GM23338 (cell line): ENCODE measurements at regions not wholly inside any gene's neighbourhood (a gene's known extent, or its start where the extent isn't known, plus 50 kb on each side); places are given as distances from the start of the nearest gene placed in this dataset.

Source experiments
- ATAC-seq: fragments of 200-7000 bp; cut with Tn5 transposase; 3 replicates; pipeline ENCODE4 v1.9.1; 2020
- DNase-seq: peaks from one replicate; pipeline ENCODE4 v3.0.0-alpha.2; 2015; ENCODE audit warnings: low spot score
- H2AFZ ChIP-seq: fragments of 200-600 bp; sonication (generic); 2 replicates; pipeline ENCODE4 v1.8.0; 2016; ENCODE audit warnings: antibody characterized with exemption, mild to moderate bottlenecking, moderate library complexity
- H3F3A ChIP-seq: fragments of 200-600 bp; sonication (generic); replicated peaks from 2 replicates; pipeline ENCODE4 v1.8.0; 2017; ENCODE audit warnings: antibody characterized with exemption, mixed run types, low read depth
- H3K27ac ChIP-seq: fragments of 200-600 bp; sonication (generic); 2 replicates; pipeline ENCODE4 v1.6.1; 2016; ENCODE audit warnings: low read depth
- H3K27me3 ChIP-seq: fragments of 200-600 bp; sonication (generic); 2 replicates; pipeline ENCODE4 v1.8.0; 2016; ENCODE audit warnings: mild to moderate bottlenecking, mixed run types, moderate library complexity; ENCODE audit not compliant: insufficient read depth
- H3K36me3 ChIP-seq: fragments of 200-600 bp; sonication (generic); 2 replicates; pipeline ENCODE4 v1.8.0; 2016; ENCODE audit warnings: mild to moderate bottlenecking; ENCODE audit not compliant: insufficient read depth
- H3K4me1 ChIP-seq: fragments of 200-600 bp; sonication (generic); 2 replicates; pipeline ENCODE4 v1.8.0; 2016; ENCODE audit warnings: mild to moderate bottlenecking, moderate library complexity; ENCODE audit not compliant: insufficient read depth
- H3K4me2 ChIP-seq: fragments of 200-600 bp; sonication (generic); 2 replicates; pipeline ENCODE4 v1.7.1; 2017; ENCODE audit warnings: mixed run types
- H3K4me3 ChIP-seq: fragments of 200-600 bp; sonication (generic); 2 replicates; pipeline ENCODE4 v1.6.1; 2016; ENCODE audit warnings: mixed run types
- H3K79me2 ChIP-seq: fragments of 200-600 bp; sonication (generic); replicated peaks from 2 replicates; pipeline ENCODE4 v1.8.0; 2017; ENCODE audit warnings: mild to moderate bottlenecking; ENCODE audit not compliant: insufficient read depth
- H3K9me2 ChIP-seq: fragments of 200-600 bp; sonication (generic); 2 replicates; pipeline ENCODE4 v1.8.0; 2017; ENCODE audit not compliant: insufficient read depth
- H4K20me1 ChIP-seq: fragments of 200-600 bp; sonication (generic); replicated peaks from 2 replicates; pipeline ENCODE4 v1.8.0; 2017; ENCODE audit warnings: mild to moderate bottlenecking; ENCODE audit not compliant: insufficient read depth
- H3K27ac Mint-ChIP-seq: 2 replicates; pipeline ENCODE4 v1.8.0; 2020; ENCODE audit warnings: inconsistent platforms, mild to moderate bottlenecking, moderate library complexity, mixed read lengths
- H3K27me3 Mint-ChIP-seq: 3 replicates; pipeline ENCODE4 v1.8.0; 2022; ENCODE audit warnings: low read depth, mild to moderate bottlenecking, moderate library complexity, mixed read lengths, inconsistent platforms; ENCODE audit not compliant: insufficient read depth, poor library complexity
- H3K36me3 Mint-ChIP-seq: 3 replicates; pipeline ENCODE4 v1.8.0; 2021; ENCODE audit warnings: low read depth, mild to moderate bottlenecking, inconsistent platforms, moderate library complexity, mixed read lengths
- H3K4me1 Mint-ChIP-seq: 3 replicates; pipeline ENCODE4 v1.8.0; 2020; ENCODE audit warnings: mild to moderate bottlenecking, inconsistent platforms, mixed read lengths
- H3K4me3 Mint-ChIP-seq: 3 replicates; pipeline ENCODE4 v1.8.0; 2021; ENCODE audit warnings: moderate library complexity, mild to moderate bottlenecking, inconsistent platforms, mixed read lengths
- H3K9me3 Mint-ChIP-seq: 3 replicates; pipeline ENCODE4 v1.8.0; 2020; ENCODE audit warnings: moderate library complexity, mild to moderate bottlenecking, inconsistent platforms, mixed read lengths
- CTCF ChIP-seq, 2 experiments: fragments of 200-600 bp in 1 of 2; sonication (generic) in 1 of 2; conservative IDR thresholded peaks; 2 replicates each; pipeline versions ENCODE4 v1.5.1 to v1.6.1; 2016 to 2017; ENCODE audit warnings: antibody characterized with exemption in 2 of 2, low read depth in 2 of 2, mild to moderate bottlenecking in 2 of 2, moderate library complexity in 1 of 2
- ETS1 ChIP-seq: IDR thresholded peaks from 2 replicates; pipeline ENCODE4 v1.6.1; 2016; ENCODE audit warnings: antibody characterized with exemption
- EZH2 ChIP-seq: fragments of 200-600 bp; sonication (generic); IDR thresholded peaks from one replicate; pipeline ENCODE4 v1.8.0; 2017; ENCODE audit warnings: antibody characterized with exemption, mild to moderate bottlenecking, low read depth; ENCODE audit not compliant: unreplicated experiment
- EZH2phosphoT487 ChIP-seq: fragments of 200-600 bp; sonication (generic); IDR thresholded peaks from one replicate; pipeline ENCODE4 v1.8.1; 2018; ENCODE audit warnings: antibody characterized with exemption; ENCODE audit not compliant: unreplicated experiment
- NANOG ChIP-seq: IDR thresholded peaks from 2 replicates; pipeline ENCODE4 v1.6.1; 2016; ENCODE audit warnings: antibody characterized with exemption, borderline replicate concordance
- POLR2AphosphoS5 ChIP-seq: IDR thresholded peaks from 2 replicates; pipeline ENCODE4 v1.6.1; 2016; ENCODE audit warnings: antibody characterized with exemption, low read depth
- STAT1 ChIP-seq: IDR thresholded peaks from one replicate; pipeline ENCODE4 v1.6.1; 2016; ENCODE audit warnings: antibody characterized with exemption; ENCODE audit not compliant: unreplicated experiment
- ZNF114 ChIP-seq: fragments of 250-450 bp; sonication (Bioruptor Pico); IDR thresholded peaks from 2 replicates; pipeline ENCODE4 v1.5.0; 2020; ENCODE audit warnings: mild to moderate bottlenecking, moderate library complexity
- ZNF462 ChIP-seq: fragments of 250-450 bp; sonication (Bioruptor Pico); IDR thresholded peaks from 2 replicates; pipeline ENCODE4 v1.5.0; 2020; ENCODE audit warnings: mild to moderate bottlenecking, moderate library complexity

DNA sequence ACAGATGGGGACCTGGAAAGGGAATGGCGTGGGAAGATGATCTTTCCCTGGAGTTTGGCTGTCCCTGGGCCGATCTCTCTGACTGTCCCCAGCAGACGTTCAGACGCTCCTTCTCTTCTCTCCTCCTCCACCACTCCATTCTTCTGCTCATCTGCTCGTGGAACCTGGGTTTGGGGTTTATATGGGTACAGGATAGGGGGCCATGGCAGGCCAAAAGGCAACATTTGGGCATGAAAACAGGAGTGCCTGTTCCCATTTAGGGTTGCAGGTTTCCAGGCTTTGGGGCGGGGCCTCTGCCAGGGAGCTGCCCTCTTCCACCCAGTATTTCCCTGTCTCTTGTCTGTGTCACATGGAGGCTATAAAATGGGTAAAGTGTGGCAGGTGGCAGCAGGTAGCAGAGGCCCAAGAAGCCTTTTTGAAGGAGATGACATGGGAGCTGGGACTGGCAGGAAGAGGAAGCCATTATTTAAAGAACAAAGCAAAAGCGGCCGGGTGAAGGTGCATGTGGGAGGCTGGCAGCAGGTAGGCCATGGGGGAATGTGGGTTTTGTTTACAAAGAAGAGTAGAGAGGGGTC, 203.7 kb downstream of the BMP7 start (continued):
- TF ChIP-seq ZNF462 (no peak), EZH2phosphoT487 (no peak), ZNF114 (CRISPR knock-in tag) (no peak)

- no peak overlapping the region for H2AFZ ChIP-seq
- H3K4me3 ChIP-seq: no peak overlapping the region
- H3F3A ChIP-seq: no peaks in the 10 kb centered on the region
- H3K27ac ChIP-seq: no peak overlapping the region
- Mint-ChIP-seq H3K27ac (no peak overlapping the region), H3K36me3 (no peaks in the 10 kb centered on the region), H3K9me3 (no peaks in the 10 kb centered on the region), H3K4me3 (no peak overlapping the region), H3K4me1 (peaks cover 14% of the 10 kb centered on the region), H3K27me3 (peaks cover 12% of the 10 kb centered on the region)
- no peak overlapping the region for H3K4me2 ChIP-seq
- H3K27me3 ChIP-seq: no peaks in the 10 kb centered on the region
- H4K20me1 ChIP-seq: no peaks in the 10 kb centered on the region
- no peak for ATAC-seq
- H3K79me2 ChIP-seq: no peaks in the 10 kb centered on the region
- H3K4me1 ChIP-seq: peaks cover 8% of the 10 kb centered on the region
- no peaks in the 10 kb centered on the region for H3K36me3 ChIP-seq
- TF ChIP-seq ZNF114 (CRISPR knock-in tag) (no peak), POLR2AphosphoS5 (no peak), NANOG (no peak), STAT1 (no peak), ETS1 (no peak), EZH2 (no peak), CTCF (conservative IDR thresholded peaks at IDR 0.05; ENCODE audit: low read depth in 2 of 2) (no peak)
- H3K9me2 ChIP-seq: no peaks in the 10 kb centered on the region
- DNase-seq: no peak
These were observed 201.6 kb downstream of the BMP7 start for GRCh38 chr20:57064836-57065235.
